ENCODE measurements at regions not wholly inside any gene's neighbourhood (a gene's known extent, or its start where the extent isn't known, plus 50 kb on each side); places are given as distances from the start of the nearest gene placed in this dataset.
A peak's percentile ranks its signal among the peaks of the same experiment; 100 is the strongest.

- DNase-seq (ENCODE audit: low read depth, low spot score): no peak
- Histone ChIP-seq H3K9ac (ENCODE audit: insufficient read length) (no peak overlapping the region), H3K4me3 (no peak overlapping the region), H3K36me3 (ENCODE audit: insufficient read depth, low read length) (no peaks in the 10 kb centered on the region), H3K9me3 (ENCODE audit: low read depth, low read length) (no peaks in the 10 kb centered on the region), H3K27ac (no peak overlapping the region)
- TF ChIP-seq POLR2AphosphoS5 (IDR thresholded peaks at IDR 0.05; ENCODE audit: borderline replicate concordance, low read depth, low read length) (no peak), FOXP2 (optimal IDR thresholded peaks at IDR 0.05; ENCODE audit: control extremely low read depth, extremely low read length, insufficient read depth) (no peak), EZH2 (IDR thresholded peaks at IDR 0.05) (no peak)
Observed at GRCh38 chr5:68821056-68821455, 272.8 kb upstream of the SLC30A5 start.

GRCh38 chr5:68822796-68823195, 271.0 kb upstream of the SLC30A5 start:
- no peak overlapping the region for H3K9ac ChIP-seq (ENCODE audit: insufficient read length)
- no peak for DNase-seq (ENCODE audit: low read depth, low spot score)
- H3K36me3 ChIP-seq (ENCODE audit: insufficient read depth, low read length): no peaks in the 10 kb centered on the region
- TF ChIP-seq EZH2 (IDR thresholded peaks at IDR 0.05) (no peak), FOXP2 (optimal IDR thresholded peaks at IDR 0.05; ENCODE audit: control extremely low read depth, extremely low read length, insufficient read depth) (no peak), POLR2AphosphoS5 (IDR thresholded peaks at IDR 0.05; ENCODE audit: borderline replicate concordance, low read depth, low read length) (no peak)
- H3K9me3 ChIP-seq (ENCODE audit: low read depth, low read length): no peaks in the 10 kb centered on the region
- no peak overlapping the region for H3K27ac ChIP-seq
- no peak overlapping the region for H3K4me3 ChIP-seq

DNA sequence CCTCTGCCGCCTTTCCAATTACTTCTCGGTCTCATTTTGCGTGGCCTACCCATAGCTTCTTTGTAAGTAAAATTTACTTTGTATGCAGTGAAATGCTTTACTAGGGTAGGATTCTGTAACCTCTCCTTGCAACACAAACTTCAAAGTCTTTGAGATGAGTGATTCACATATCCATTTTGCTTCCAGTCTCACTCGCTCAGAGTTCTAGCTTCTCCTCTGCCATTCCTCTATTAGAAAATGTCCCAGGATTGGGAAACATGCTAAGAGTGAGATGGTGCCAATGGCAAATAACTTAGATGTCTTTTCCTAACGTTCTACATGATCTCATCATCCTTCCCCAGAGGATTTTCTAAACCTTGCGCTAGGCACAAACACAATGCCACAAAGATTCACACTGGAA, 270.5 kb upstream of the SLC30A5 start:
- Histone ChIP-seq H3K9ac (ENCODE audit: insufficient read length) (no peak overlapping the region), H3K4me3 (no peak overlapping the region), H3K9me3 (ENCODE audit: low read depth, low read length) (no peaks in the 10 kb centered on the region), H3K27ac (no peak overlapping the region), H3K36me3 (ENCODE audit: insufficient read depth, low read length) (no peaks in the 10 kb centered on the region)
- no peak for DNase-seq (ENCODE audit: low read depth, low spot score)
- no peak for TF ChIP-seq FOXP2 (optimal IDR thresholded peaks at IDR 0.05; ENCODE audit: control extremely low read depth, extremely low read length, insufficient read depth)
- no peak for TF ChIP-seq EZH2 (IDR thresholded peaks at IDR 0.05)
- no peak for TF ChIP-seq POLR2AphosphoS5 (IDR thresholded peaks at IDR 0.05; ENCODE audit: borderline replicate concordance, low read depth, low read length)

DNA sequence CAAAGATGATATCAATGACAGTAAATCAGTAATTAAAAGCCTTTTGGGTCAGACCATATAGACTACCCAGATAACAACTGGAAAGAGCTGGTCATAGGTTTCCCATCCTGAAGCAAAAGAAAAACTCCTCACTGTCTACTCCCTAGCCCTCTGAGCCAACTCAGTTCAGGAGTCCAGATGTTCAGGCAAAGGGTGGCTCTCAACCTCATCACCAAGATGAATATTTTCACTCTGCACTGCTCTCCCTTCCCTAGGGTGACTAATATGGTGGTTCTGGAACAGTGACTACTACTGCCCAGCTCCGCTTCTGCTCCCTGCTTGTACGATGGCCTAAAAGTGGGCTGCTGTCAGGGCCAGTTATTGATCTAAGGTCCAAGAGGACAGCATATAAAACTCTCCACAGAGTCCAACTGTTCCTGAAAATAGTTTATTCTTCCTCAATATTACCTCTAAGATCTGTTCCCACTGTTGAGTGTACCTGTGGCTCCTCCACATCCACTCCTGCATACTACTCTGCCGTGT, 263.4 kb upstream of the SLC30A5 start:
- H3K27ac ChIP-seq: no peak overlapping the region
- TF ChIP-seq EZH2 (IDR thresholded peaks at IDR 0.05) (no peak), POLR2AphosphoS5 (IDR thresholded peaks at IDR 0.05; ENCODE audit: borderline replicate concordance, low read depth, low read length) (no peak), FOXP2 (optimal IDR thresholded peaks at IDR 0.05; ENCODE audit: control extremely low read depth, extremely low read length, insufficient read depth) (no peak)
- DNase-seq (ENCODE audit: low read depth, low spot score): no peak
- no peak overlapping the region for H3K9ac ChIP-seq (ENCODE audit: insufficient read length)
- no peaks in the 10 kb centered on the region for H3K9me3 ChIP-seq (ENCODE audit: low read depth, low read length)
- no peak overlapping the region for H3K4me3 ChIP-seq
- H3K36me3 ChIP-seq (ENCODE audit: insufficient read depth, low read length): no peaks in the 10 kb centered on the region

GRCh38 chr5:68834491-68834981, 259.3 kb upstream of the SLC30A5 start:
- DNase-seq (ENCODE audit: low read depth, low spot score): no peak
- Histone ChIP-seq H3K9ac (ENCODE audit: insufficient read length) (no peak overlapping the region), H3K4me3 (no peak overlapping the region), H3K27ac (no peak overlapping the region), H3K36me3 (ENCODE audit: insufficient read depth, low read length) (no peaks in the 10 kb centered on the region), H3K9me3 (ENCODE audit: low read depth, low read length) (no peaks in the 10 kb centered on the region)
- TF ChIP-seq EZH2 (IDR thresholded peaks at IDR 0.05): no peak
- no peak for TF ChIP-seq POLR2AphosphoS5 (IDR thresholded peaks at IDR 0.05; ENCODE audit: borderline replicate concordance, low read depth, low read length)
- no peak for TF ChIP-seq FOXP2 (optimal IDR thresholded peaks at IDR 0.05; ENCODE audit: control extremely low read depth, extremely low read length, insufficient read depth)

DNA sequence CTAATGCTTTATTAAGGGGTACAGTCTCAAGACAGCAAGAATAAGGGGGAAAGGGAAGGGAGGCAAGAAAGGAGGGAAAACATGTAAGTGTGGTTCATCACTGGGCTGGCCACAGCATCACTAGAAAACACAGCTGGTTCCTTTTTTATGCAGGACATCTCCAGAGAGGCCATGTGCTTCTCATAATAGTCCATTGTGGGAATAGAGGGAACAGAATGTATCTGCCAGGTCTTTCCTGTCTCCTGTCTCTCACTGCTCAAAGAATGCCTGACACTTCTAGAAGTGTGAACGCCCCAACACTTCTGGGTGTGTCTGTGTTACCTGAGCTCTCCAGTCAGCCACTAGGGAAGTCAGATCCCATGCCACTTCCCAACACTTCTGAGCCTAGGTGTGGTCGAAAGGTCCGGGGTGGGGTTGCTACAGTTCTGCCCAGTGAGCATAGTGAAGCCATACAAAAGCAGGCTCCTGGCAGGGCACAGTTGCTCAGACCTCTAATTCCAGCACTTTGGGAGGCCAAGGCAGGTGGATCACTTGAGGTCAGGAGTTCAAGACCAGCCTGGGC, 255.6 kb upstream of the SLC30A5 start:
- Histone ChIP-seq H3K36me3 (ENCODE audit: insufficient read depth, low read length) (no peaks in the 10 kb centered on the region), H3K9ac (ENCODE audit: insufficient read length) (no peak overlapping the region), H3K4me3 (no peak overlapping the region), H3K9me3 (ENCODE audit: low read depth, low read length) (no peaks in the 10 kb centered on the region), H3K27ac (no peak overlapping the region)
- no peak for DNase-seq (ENCODE audit: low read depth, low spot score)
- TF ChIP-seq POLR2AphosphoS5 (IDR thresholded peaks at IDR 0.05; ENCODE audit: borderline replicate concordance, low read depth, low read length): no peak
- TF ChIP-seq FOXP2 (optimal IDR thresholded peaks at IDR 0.05; ENCODE audit: control extremely low read depth, extremely low read length, insufficient read depth): no peak
- TF ChIP-seq EZH2 (IDR thresholded peaks at IDR 0.05): no peak

DNA sequence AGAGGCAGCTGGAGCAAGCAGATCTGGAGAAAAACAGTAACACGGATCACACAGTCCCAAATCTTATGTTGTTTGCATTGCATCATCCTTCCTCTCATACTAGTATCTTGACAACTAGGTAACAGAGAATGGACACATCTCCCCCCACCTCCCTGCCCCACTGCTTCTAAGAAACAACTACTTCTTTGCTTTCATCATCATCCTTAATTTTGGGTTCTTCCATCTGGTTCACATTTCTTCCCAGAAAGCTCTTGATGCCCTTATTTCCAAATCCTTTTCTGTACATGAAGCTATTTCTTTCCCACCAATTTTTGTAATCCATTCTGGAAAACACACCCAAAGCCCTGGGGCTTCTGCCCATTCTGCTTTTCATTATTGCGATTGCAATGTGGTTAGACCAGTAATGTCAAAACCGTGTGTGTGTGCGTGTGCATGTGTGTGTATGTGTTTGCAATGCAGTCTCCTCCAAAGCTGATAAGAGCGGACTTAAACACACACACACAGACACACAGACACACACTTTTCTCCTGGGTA, 254.7 kb upstream of the SLC30A5 start:
- Histone ChIP-seq H3K4me3 (no peak overlapping the region), H3K9ac (ENCODE audit: insufficient read length) (no peak overlapping the region), H3K9me3 (ENCODE audit: low read depth, low read length) (no peaks in the 10 kb centered on the region), H3K27ac (no peak overlapping the region), H3K36me3 (ENCODE audit: insufficient read depth, low read length) (no peaks in the 10 kb centered on the region)
- no peak for TF ChIP-seq FOXP2 (optimal IDR thresholded peaks at IDR 0.05; ENCODE audit: control extremely low read depth, extremely low read length, insufficient read depth)
- no peak for TF ChIP-seq EZH2 (IDR thresholded peaks at IDR 0.05)
- no peak for TF ChIP-seq POLR2AphosphoS5 (IDR thresholded peaks at IDR 0.05; ENCODE audit: borderline replicate concordance, low read depth, low read length)
- peak; percentile 40 for DNase-seq (ENCODE audit: low read depth, low spot score)

DNA sequence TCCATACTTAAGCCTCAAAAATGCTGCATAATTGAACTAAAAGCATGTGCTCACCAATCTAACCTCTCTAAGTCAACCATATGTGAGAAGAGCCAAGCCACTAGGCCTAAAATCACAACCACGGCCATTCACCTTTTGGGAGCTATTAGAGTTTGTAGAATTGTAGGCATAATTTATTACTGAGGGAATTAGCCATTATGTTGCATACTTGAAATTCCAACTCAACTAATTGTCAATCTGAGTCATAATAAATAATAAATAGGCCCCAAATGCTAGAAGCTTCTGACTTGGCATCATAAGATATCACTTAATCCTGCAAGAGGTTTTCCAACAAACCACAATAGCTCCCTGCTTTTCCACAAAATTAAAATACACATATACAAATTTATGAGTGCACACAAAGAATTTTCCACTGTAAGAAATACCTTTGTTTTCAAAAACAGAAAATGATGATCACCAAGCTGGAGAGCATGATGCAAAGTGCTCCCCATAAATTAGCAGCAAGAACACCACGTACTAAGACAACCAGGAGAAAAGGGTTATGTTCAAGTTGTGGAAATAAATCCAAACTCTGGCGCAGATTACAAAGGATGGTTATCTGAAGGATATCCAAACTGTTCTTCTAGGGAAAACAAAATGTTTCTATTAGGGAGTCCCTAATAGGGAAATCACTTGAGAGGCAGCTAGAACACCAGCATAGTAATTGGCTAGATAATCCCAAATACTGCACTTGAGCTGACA, 250.0 kb upstream of the SLC30A5 start:
- DNase-seq (ENCODE audit: low read depth, low spot score): no peak
- Histone ChIP-seq H3K9me3 (ENCODE audit: low read depth, low read length) (no peaks in the 10 kb centered on the region), H3K4me3 (no peak overlapping the region), H3K27ac (no peak overlapping the region), H3K36me3 (ENCODE audit: insufficient read depth, low read length) (no peaks in the 10 kb centered on the region), H3K9ac (ENCODE audit: insufficient read length) (no peak overlapping the region)
- TF ChIP-seq FOXP2 (optimal IDR thresholded peaks at IDR 0.05; ENCODE audit: control extremely low read depth, extremely low read length, insufficient read depth) (no peak), POLR2AphosphoS5 (IDR thresholded peaks at IDR 0.05; ENCODE audit: borderline replicate concordance, low read depth, low read length) (no peak), EZH2 (IDR thresholded peaks at IDR 0.05) (no peak)
